CD14-positive monocyte (primary cell): ENCODE measurements at regions not wholly inside any gene's neighbourhood (a gene's known extent, or its start where the extent isn't known, plus 50 kb on each side); places are given as distances from the start of the nearest gene placed in this dataset.

Experiments used
- DNase-seq, 3 donors: peaks; one replicate each; pipeline ENCODE4 v3.0.0-alpha.2; 2011 to 2022
- H2AFZ ChIP-seq: 2 replicates; pipeline ENCODE4 v1.6.0; 2012; ENCODE audit warnings: mild to moderate bottlenecking, low read depth, low read length, inconsistent platforms; ENCODE audit not compliant: insufficient read depth, poor library complexity, severe bottlenecking
- H3K27ac ChIP-seq, 2 donors: 1 replicate in 1 of 2; 2 replicates in 1 of 2; pipeline ENCODE4 v1.5.1; 2012 to 2013; ENCODE audit warnings: low read length in 2 of 2, control low read depth in 1 of 2, inconsistent platforms in 1 of 2, low read depth in 1 of 2, mild to moderate bottlenecking in 1 of 2
- H3K27me3 ChIP-seq, 2 donors: one replicate each; pipeline versions ENCODE4 v1.6.0 to v1.6.1; 2011 to 2013; ENCODE audit warnings: low read length in 2 of 2; ENCODE audit not compliant: control insufficient read depth in 2 of 2, insufficient read depth in 2 of 2
- H3K36me3 ChIP-seq, 2 donors: replicated peaks in 1 of 2; 1 replicate in 1 of 2; 2 replicates in 1 of 2; pipeline versions ENCODE4 v1.5.1 to v1.6.1; 2012 to 2013; ENCODE audit warnings: low read length in 2 of 2, control low read depth in 1 of 2, inconsistent platforms in 1 of 2, mild to moderate bottlenecking in 1 of 2; ENCODE audit not compliant: insufficient read depth in 2 of 2, control insufficient read depth in 1 of 2
- H3K4me1 ChIP-seq, 2 donors: 1 replicate in 1 of 2; 2 replicates in 1 of 2; pipeline versions ENCODE4 v1.5.1 to v1.6.1; 2012 to 2013; ENCODE audit warnings: low read length in 2 of 2, control low read depth in 1 of 2, inconsistent platforms in 1 of 2, mild to moderate bottlenecking in 1 of 2, moderate library complexity in 1 of 2; ENCODE audit not compliant: insufficient read depth in 2 of 2, control insufficient read depth in 1 of 2
- H3K4me2 ChIP-seq: replicated peaks from 2 replicates; pipeline ENCODE3; 2012; ENCODE audit warnings: low read length, moderate library complexity, mild to moderate bottlenecking; ENCODE audit not compliant: poor library complexity, severe bottlenecking; ENCODE audit errors: extremely low read depth
- H3K4me3 ChIP-seq, 3 experiments: fragments of 200-600 bp in 1 of 3; sonication (generic) in 1 of 3; replicated peaks in 1 of 3; 1 replicate in 2 of 3; 2 replicates in 1 of 3; pipeline ENCODE4 v1.5.1; 2011 to 2013; ENCODE audit warnings: low read length in 3 of 3, mild to moderate bottlenecking in 3 of 3, control low read depth in 2 of 3, low read depth in 2 of 3, inconsistent platforms in 1 of 3, moderate library complexity in 1 of 3
- H3K79me2 ChIP-seq: 2 replicates; pipeline ENCODE4 v1.6.0; 2012; ENCODE audit warnings: mild to moderate bottlenecking, control low read depth, inconsistent platforms, low read length, moderate library complexity; ENCODE audit not compliant: insufficient read depth
- H3K9ac ChIP-seq: 2 replicates; pipeline ENCODE4 v1.6.0; 2017; ENCODE audit warnings: low read length, mild to moderate bottlenecking; ENCODE audit not compliant: insufficient read depth, poor library complexity, severe bottlenecking
- H3K9me3 ChIP-seq, 2 donors: replicated peaks in 1 of 2; 1 replicate in 1 of 2; 2 replicates in 1 of 2; pipeline versions ENCODE4 v1.5.1 to v1.6.1; 2012 to 2013; ENCODE audit warnings: low read length in 2 of 2, control low read depth in 1 of 2; ENCODE audit not compliant: control insufficient read depth in 1 of 2, insufficient read depth in 1 of 2
- H4K20me1 ChIP-seq: 2 replicates; pipeline ENCODE4 v1.6.0; 2012; ENCODE audit warnings: mild to moderate bottlenecking, low read length, control low read depth, moderate library complexity; ENCODE audit not compliant: insufficient read depth
- H3K27ac Mint-ChIP-seq, 7 donors: one replicate each; pipeline ENCODE4 v1.8.0; 2020; ENCODE audit warnings: mild to moderate bottlenecking in 7 of 7, mixed read lengths in 7 of 7, moderate library complexity in 6 of 7, inconsistent platforms in 2 of 7
- H3K27me3 Mint-ChIP-seq, 3 donors: one replicate each; pipeline ENCODE4 v1.8.0; 2021 to 2022; ENCODE audit warnings: low read depth in 3 of 3, mild to moderate bottlenecking in 3 of 3, mixed read lengths in 3 of 3, moderate library complexity in 3 of 3, inconsistent platforms in 1 of 3
- H3K36me3 Mint-ChIP-seq, 2 donors: one replicate each; pipeline ENCODE4 v1.8.0; 2020; ENCODE audit warnings: mixed read lengths in 2 of 2, inconsistent platforms in 1 of 2, mild to moderate bottlenecking in 1 of 2
- H3K4me1 Mint-ChIP-seq: one replicate; pipeline ENCODE4 v1.8.0; 2020; ENCODE audit warnings: mild to moderate bottlenecking, mixed read lengths
- H3K4me3 Mint-ChIP-seq, 2 donors: one replicate each; pipeline ENCODE4 v1.8.0; 2020; ENCODE audit warnings: mild to moderate bottlenecking in 2 of 2, mixed read lengths in 2 of 2, moderate library complexity in 1 of 2
- H3K9me3 Mint-ChIP-seq, 7 donors: one replicate each; pipeline ENCODE4 v1.8.0; 2020 to 2022; ENCODE audit warnings: mixed read lengths in 7 of 7, mild to moderate bottlenecking in 6 of 7, moderate library complexity in 6 of 7, inconsistent platforms in 2 of 7
- WGBS: methylation state at CpG from one replicate; pipeline ENCODE4 v1.1.5; 2013; ENCODE audit warnings: missing lambda C conversion rate; ENCODE audit not compliant: insufficient coverage; 5-methylcytosine and 5-hydroxymethylcytosine counted together
- intact Hi-C, 2 donors: fragments of 100-400 bp; cut with micrococcal nuclease; formaldehyde crosslinking; loops; one replicate each; pipeline versions ENCODE4 v1.15.0 to v1.15.1; 2023
- TF ChIP-seq, protein P1 (sequence below): fragments of 200-600 bp; IDR thresholded peaks from one replicate; pipeline ENCODE4 v1.8.0; 2022; ENCODE audit warnings: antibody characterized with exemption, mild to moderate bottlenecking

DNA sequence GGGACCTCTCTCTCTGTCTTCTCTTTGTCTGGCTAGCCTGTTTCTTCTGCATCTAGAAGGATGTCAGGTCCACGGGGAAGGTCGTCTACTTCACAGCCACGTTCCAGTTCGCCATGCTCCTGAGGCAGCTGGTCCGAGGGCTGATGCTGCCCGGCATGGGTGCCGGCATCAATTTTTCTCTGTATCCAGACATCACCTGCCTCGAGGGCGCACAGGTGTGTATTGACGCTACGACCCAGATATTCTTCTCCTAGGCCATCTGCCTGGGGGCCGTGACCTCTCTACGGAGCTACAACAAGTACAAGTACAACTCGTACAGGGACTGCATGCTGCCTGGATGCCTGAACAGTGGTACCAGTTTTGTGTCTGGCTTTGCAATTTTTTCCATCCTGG, 841.6 kb upstream of the TMPRSS15 start:
- no peaks in the 10 kb centered on the region for H3K36me3 Mint-ChIP-seq
- Histone ChIP-seq H3K79me2 (no peaks in the 10 kb centered on the region), H3K27ac (no peak overlapping the region), H3K9ac (no peak overlapping the region), H3K4me1 (no peaks in the 10 kb centered on the region), H3K36me3 (no peaks in the 10 kb centered on the region), H4K20me1 (no peaks in the 10 kb centered on the region), H3K9me3 (peaks cover 21 to 25% of the 10 kb centered on the region in 2 donors), H3K4me2 (no peak overlapping the region), H3K4me3 (no peak overlapping the region), H2AFZ (no peak overlapping the region), H3K27me3 (no peaks in the 10 kb centered on the region)
- no peaks in the 10 kb centered on the region for H3K4me1 Mint-ChIP-seq
- TF ChIP-seq, protein P1, sequence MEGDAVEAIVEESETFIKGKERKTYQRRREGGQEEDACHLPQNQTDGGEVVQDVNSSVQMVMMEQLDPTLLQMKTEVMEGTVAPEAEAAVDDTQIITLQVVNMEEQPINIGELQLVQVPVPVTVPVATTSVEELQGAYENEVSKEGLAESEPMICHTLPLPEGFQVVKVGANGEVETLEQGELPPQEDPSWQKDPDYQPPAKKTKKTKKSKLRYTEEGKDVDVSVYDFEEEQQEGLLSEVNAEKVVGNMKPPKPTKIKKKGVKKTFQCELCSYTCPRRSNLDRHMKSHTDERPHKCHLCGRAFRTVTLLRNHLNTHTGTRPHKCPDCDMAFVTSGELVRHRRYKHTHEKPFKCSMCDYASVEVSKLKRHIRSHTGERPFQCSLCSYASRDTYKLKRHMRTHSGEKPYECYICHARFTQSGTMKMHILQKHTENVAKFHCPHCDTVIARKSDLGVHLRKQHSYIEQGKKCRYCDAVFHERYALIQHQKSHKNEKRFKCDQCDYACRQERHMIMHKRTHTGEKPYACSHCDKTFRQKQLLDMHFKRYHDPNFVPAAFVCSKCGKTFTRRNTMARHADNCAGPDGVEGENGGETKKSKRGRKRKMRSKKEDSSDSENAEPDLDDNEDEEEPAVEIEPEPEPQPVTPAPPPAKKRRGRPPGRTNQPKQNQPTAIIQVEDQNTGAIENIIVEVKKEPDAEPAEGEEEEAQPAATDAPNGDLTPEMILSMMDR = no peak
- intact Hi-C loops = no loop called here
- no peak overlapping the region for H3K4me3 Mint-ChIP-seq
- no peak overlapping the region for H3K27ac Mint-ChIP-seq
- H3K27me3 Mint-ChIP-seq = peaks cover 0 to 3% (median 0%) of the 10 kb centered on the region in 3 donors
- no peak for DNase-seq
- H3K9me3 Mint-ChIP-seq = peaks cover 8 to 30% (median 19%) of the 10 kb centered on the region in 7 donors
- 93% methylated on average over 14 of the region's 14 CpGs for WGBS

DNA sequence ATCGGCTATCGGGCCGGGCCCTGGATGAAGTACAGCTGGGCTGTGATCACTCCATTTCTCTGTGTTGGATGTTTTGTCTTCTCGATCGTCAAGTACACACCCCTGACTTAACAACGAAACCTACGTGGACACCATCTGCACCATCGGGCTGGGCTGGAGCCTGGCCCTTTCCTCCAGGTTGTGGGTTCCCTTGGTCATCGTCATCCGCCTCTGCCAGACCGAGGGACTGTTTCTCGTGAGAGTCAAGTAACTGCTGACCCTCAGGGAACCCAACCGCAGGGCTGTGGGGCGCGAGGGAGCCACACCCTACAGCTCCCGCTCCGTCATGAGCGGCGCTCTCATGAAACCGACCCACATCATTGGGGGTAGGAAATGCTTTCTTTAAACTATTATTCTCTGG, 842.4 kb upstream of the TMPRSS15 start:
- Mint-ChIP-seq H3K36me3 (no peaks in the 10 kb centered on the region), H3K9me3 (peaks cover 11 to 31% (median 20%) of the 10 kb centered on the region in 7 donors), H3K27ac (no peak overlapping the region), H3K27me3 (peaks cover 0 to 3% (median 0%) of the 10 kb centered on the region in 3 donors), H3K4me1 (no peaks in the 10 kb centered on the region), H3K4me3 (no peak overlapping the region)
- H3K27ac ChIP-seq = no peak overlapping the region
- peaks cover 21 to 25% of the 10 kb centered on the region in 2 donors for H3K9me3 ChIP-seq
- H3K79me2 ChIP-seq = no peaks in the 10 kb centered on the region
- no peaks in the 10 kb centered on the region for H3K36me3 ChIP-seq
- 87% methylated on average over 12 of the region's 20 CpGs for WGBS
- no peaks in the 10 kb centered on the region for H3K27me3 ChIP-seq
- H2AFZ ChIP-seq = no peak overlapping the region
- H3K4me3 ChIP-seq = no peak overlapping the region
- intact Hi-C loops = no loop called here
- TF ChIP-seq, protein P1 = no peak
- H3K4me1 ChIP-seq = no peaks in the 10 kb centered on the region
- no peak for DNase-seq
- H3K9ac ChIP-seq = no peak overlapping the region
- no peak overlapping the region for H3K4me2 ChIP-seq
- H4K20me1 ChIP-seq = no peaks in the 10 kb centered on the region
